ENCODE measurements at regions not wholly inside any gene's neighbourhood (a gene's known extent, or its start where the extent isn't known, plus 50 kb on each side); places are given as distances from the start of the nearest gene placed in this dataset.

GRCh38 chr9:22255337-22255736 lies 191.3 kb upstream of the DMRTA1 start:
- H3K27me3 ChIP-seq (ENCODE audit: low read depth) = peaks cover 7% of the 10 kb centered on the region
- no peak for DNase-seq
- H3K4me1 ChIP-seq = no peaks in the 10 kb centered on the region
- intact Hi-C loops (cut with micrococcal nuclease) = no loop called here
- H3K36me3 ChIP-seq = no peaks in the 10 kb centered on the region
- H3K4me3 ChIP-seq = no peak overlapping the region
- no peak overlapping the region for H3K27ac ChIP-seq (replicated peaks)
- H3K9me3 ChIP-seq (replicated peaks) = peaks cover 41% of the 10 kb centered on the region
- TF ChIP-seq CTCF (IDR thresholded peaks at IDR 0.05; ENCODE audit: borderline replicate concordance) = no peak

- no peak overlapping the region for H3K4me3 ChIP-seq
- no peaks in the 10 kb centered on the region for H3K4me1 ChIP-seq
- H3K9me3 ChIP-seq (replicated peaks) = peaks cover 31% of the 10 kb centered on the region
- intact Hi-C loops (cut with micrococcal nuclease) = no loop called here
- H3K36me3 ChIP-seq = no peaks in the 10 kb centered on the region
- no peak overlapping the region for H3K27ac ChIP-seq (replicated peaks)
- no peak for TF ChIP-seq CTCF (IDR thresholded peaks at IDR 0.05; ENCODE audit: borderline replicate concordance)
- peaks cover 2% of the 10 kb centered on the region for H3K27me3 ChIP-seq (ENCODE audit: low read depth)
- no peak for DNase-seq
Observed at GRCh38 chr9:22256381-22256780, 190.2 kb upstream of the DMRTA1 start.

- Histone ChIP-seq H3K36me3 (no peaks in the 10 kb centered on the region), H3K9me3 (replicated peaks) (peaks cover 22% of the 10 kb centered on the region), H3K27ac (replicated peaks) (no peak overlapping the region), H3K4me3 (no peak overlapping the region), H3K4me1 (no peaks in the 10 kb centered on the region), H3K27me3 (ENCODE audit: low read depth) (no peaks in the 10 kb centered on the region)
- no peak for DNase-seq
- TF ChIP-seq CTCF (IDR thresholded peaks at IDR 0.05; ENCODE audit: borderline replicate concordance) = no peak
- intact Hi-C loops (cut with micrococcal nuclease) = no loop called here
Observed at GRCh38 chr9:22257026-22257816, 189.4 kb upstream of the DMRTA1 start.

DNA sequence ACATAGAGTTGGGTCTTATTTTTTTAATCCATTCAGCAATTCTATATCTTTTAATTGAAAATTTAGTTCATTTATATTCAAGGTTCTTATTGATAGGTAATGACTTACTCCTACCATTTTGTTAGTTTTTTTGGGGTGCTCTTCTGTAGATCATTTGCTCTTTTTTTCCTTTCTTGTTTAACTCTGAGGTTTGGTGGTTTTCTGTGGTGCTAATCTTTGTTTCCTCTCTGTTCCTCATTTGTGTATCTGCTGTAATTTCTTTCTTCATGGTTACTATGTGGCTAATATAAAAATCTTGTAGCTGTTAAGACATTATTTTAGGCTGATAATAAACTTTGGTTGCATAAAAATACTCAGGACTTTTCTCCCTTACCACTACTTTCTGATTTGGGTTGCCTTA lies 181.6 kb upstream of the DMRTA1 start:
- no peaks in the 10 kb centered on the region for H3K4me1 ChIP-seq
- no peaks in the 10 kb centered on the region for H3K36me3 ChIP-seq
- intact Hi-C loops (cut with micrococcal nuclease) = no loop called here
- DNase-seq = no peak
- no peak overlapping the region for H3K27ac ChIP-seq (replicated peaks)
- no peak overlapping the region for H3K4me3 ChIP-seq
- peaks cover 30% of the 10 kb centered on the region for H3K9me3 ChIP-seq (replicated peaks)
- no peak for TF ChIP-seq CTCF (IDR thresholded peaks at IDR 0.05; ENCODE audit: borderline replicate concordance)
- H3K27me3 ChIP-seq (ENCODE audit: low read depth) = peaks cover 8% of the 10 kb centered on the region

GRCh38 chr9:22265534-22265933 lies 181.1 kb upstream of the DMRTA1 start:
- Histone ChIP-seq H3K27me3 (ENCODE audit: low read depth) (peaks cover 8% of the 10 kb centered on the region), H3K9me3 (replicated peaks) (peaks cover 30% of the 10 kb centered on the region), H3K4me3 (no peak overlapping the region), H3K27ac (replicated peaks) (no peak overlapping the region), H3K36me3 (no peaks in the 10 kb centered on the region), H3K4me1 (no peaks in the 10 kb centered on the region)
- intact Hi-C loops (cut with micrococcal nuclease) = no loop called here
- no peak for DNase-seq
- no peak for TF ChIP-seq CTCF (IDR thresholded peaks at IDR 0.05; ENCODE audit: borderline replicate concordance)

All from left ventricle myocardium inferior (tissue), 1 donor.